Epithelial cell of proximal tubule (primary cell): ENCODE measurements at regions not wholly inside any gene's neighbourhood (a gene's known extent, or its start where the extent isn't known, plus 50 kb on each side); places are given as distances from the start of the nearest gene placed in this dataset.

Experiments
- DNase-seq: peaks from one replicate; pipeline ENCODE4 v3.0.0-alpha.2; 2011; ENCODE audit warnings: low read depth
- H3K4me3 ChIP-seq: 2 replicates; pipeline ENCODE4 v1.5.1; 2011; ENCODE audit warnings: low read depth, mild to moderate bottlenecking, low read length
- CTCF ChIP-seq: conservative IDR thresholded peaks from 2 replicates; pipeline ENCODE4 v1.5.1; 2012; ENCODE audit warnings: low read depth, mild to moderate bottlenecking, low read length

GRCh38 chr4:136680761-136681160, 851.5 kb downstream of the PCDH18 start:
- TF ChIP-seq CTCF, result no peak

GRCh38 chr4:136680271-136680670, 852.0 kb downstream of the PCDH18 start:
- no peak overlapping the region for H3K4me3 ChIP-seq
- no peak for TF ChIP-seq CTCF
- no peak for DNase-seq

More at GRCh38 chr4:136680761-136681160, 851.5 kb downstream of the PCDH18 start:
- H3K4me3 ChIP-seq, result no peak overlapping the region
- DNase-seq, result no peak

- DNase-seq, result no peak
- no peak for TF ChIP-seq CTCF
These were observed 862.0 kb downstream of the PCDH18 start for GRCh38 chr4:136670265-136670664.

GRCh38 chr4:136664988-136665387, 867.3 kb downstream of the PCDH18 start:
- DNase-seq, result no peak
- TF ChIP-seq CTCF, result no peak
- H3K4me3 ChIP-seq, result no peak overlapping the region

More at GRCh38 chr4:136670265-136670664, 862.0 kb downstream of the PCDH18 start:
- no peak overlapping the region for H3K4me3 ChIP-seq

- no peak for DNase-seq
- no peak overlapping the region for H3K4me3 ChIP-seq
- no peak for TF ChIP-seq CTCF
These were observed 869.8 kb downstream of the PCDH18 start for GRCh38 chr4:136662539-136662938.

GRCh38 chr4:136653640-136654406, 878.5 kb downstream of the PCDH18 start:
- no peak overlapping the region for H3K4me3 ChIP-seq
- no peak for TF ChIP-seq CTCF
- DNase-seq, result no peak

- no peak overlapping the region for H3K4me3 ChIP-seq
- TF ChIP-seq CTCF, result no peak
- DNase-seq, result no peak
These were observed 880.4 kb downstream of the PCDH18 start for GRCh38 chr4:136651932-136652331.
